ENCODE measurements at regions not wholly inside any gene's neighbourhood (a gene's known extent, or its start where the extent isn't known, plus 50 kb on each side); places are given as distances from the start of the nearest gene placed in this dataset.

GRCh38 chr5:33229216-33229615 lies 211.5 kb upstream of the TARS1 start:
- POLR2A ChIA-PET: no interaction called here

GRCh38 chr5:33230467-33231078 lies 210.2 kb upstream of the TARS1 start:
- H2AFZ ChIP-seq (ENCODE audit: low read length): no peak overlapping the region
- H3K4me1 ChIP-seq (ENCODE audit: insufficient read depth, low read length): no peaks in the 10 kb centered on the region
- CTCF ChIA-PET (ENCODE audit: low intra/inter-chr PET ratio, low total read pairs): no interaction called here
- intact Hi-C loops (cut with micrococcal nuclease; ENCODE audit: unreplicated experiment): no loop called here
- no TSS peak for BruUV-seq (replicated peaks)
- in situ Hi-C loops (cut with HindIII; ENCODE audit: extremely low pct_ligation_motif_present, low pct_unique_long_range_greater_than_20kb): no loop called here
- no peak overlapping the region for H3K4me3 ChIP-seq (replicated peaks in 1 of 3; ENCODE audit: insufficient read depth in 1 of 3, low read depth in 2 of 3, low read length in 3 of 3)
- ATAC-seq (no peak), DNase-seq (ENCODE audit: low spot score) (no peak), FAIRE-seq (no peak)
- no peak for TF ChIP-seq ZBTB37 (CRISPR knock-in tag; IDR thresholded peaks at IDR 0.05)
- no peak for TF ChIP-seq ZNF264 (CRISPR knock-in tag; IDR thresholded peaks at IDR 0.05)
- no peak for TF ChIP-seq STAT6 (CRISPR knock-in tag; IDR thresholded peaks at IDR 0.05; ENCODE audit: borderline replicate concordance)
- no peak for TF ChIP-seq ZFP62 (CRISPR knock-in tag; IDR thresholded peaks at IDR 0.05)
- no peak for TF ChIP-seq ZBTB8A (CRISPR knock-in tag; IDR thresholded peaks at IDR 0.05; ENCODE audit: borderline replicate concordance, low read depth)
- no peak overlapping the region for H3K27ac ChIP-seq (ENCODE audit: extremely low read length, insufficient read depth, low read length)
- no peaks in the 10 kb centered on the region for H4K20me1 ChIP-seq (ENCODE audit: insufficient read depth, low read length)
- no peaks in the 10 kb centered on the region for H3K79me2 ChIP-seq (ENCODE audit: insufficient read depth, low read length)
- no peaks in the 10 kb centered on the region for H3K27me3 ChIP-seq (ENCODE audit: control insufficient read depth in 1 of 2, insufficient read depth in 2 of 2, low read length in 2 of 2)
- H3K36me3 ChIP-seq (replicated peaks in 1 of 2; ENCODE audit: control insufficient read depth in 1 of 2, insufficient read depth in 2 of 2, low read length in 2 of 2): no peaks in the 10 kb centered on the region
- H3K9me3 ChIP-seq (ENCODE audit: low read length): no peaks in the 10 kb centered on the region
- H3K4me2 ChIP-seq (ENCODE audit: low read depth, low read length): no peak overlapping the region
- POLR2A ChIA-PET: no interaction called here
- WGBS (ENCODE audit: low lambda C conversion rate): 11% methylated on average over 11 of the region's 13 CpGs
- no peak overlapping the region for H3K9ac ChIP-seq (ENCODE audit: insufficient read depth, low read depth, low read length)

More at GRCh38 chr5:33229216-33229615, 211.5 kb upstream of the TARS1 start:
- no peaks in the 10 kb centered on the region for H3K36me3 ChIP-seq (replicated peaks in 1 of 2; ENCODE audit: control insufficient read depth in 1 of 2, insufficient read depth in 2 of 2, low read length in 2 of 2)
- no peak overlapping the region for H3K4me3 ChIP-seq (replicated peaks in 1 of 3; ENCODE audit: insufficient read depth in 1 of 3, low read depth in 2 of 3, low read length in 3 of 3)
- 7% methylated on average over 9 of the region's 9 CpGs for WGBS (ENCODE audit: low lambda C conversion rate)
- CTCF ChIA-PET (ENCODE audit: low intra/inter-chr PET ratio, low total read pairs): no interaction called here
- no peaks in the 10 kb centered on the region for H3K9me3 ChIP-seq (ENCODE audit: low read length)
- DNase-seq (ENCODE audit: low spot score) (no peak), ATAC-seq (no peak), FAIRE-seq (no peak)
- H4K20me1 ChIP-seq (ENCODE audit: insufficient read depth, low read length): no peaks in the 10 kb centered on the region
- no peaks in the 10 kb centered on the region for H3K4me1 ChIP-seq (ENCODE audit: insufficient read depth, low read length)
- H3K4me2 ChIP-seq (ENCODE audit: low read depth, low read length): no peak overlapping the region
- intact Hi-C loops (cut with micrococcal nuclease; ENCODE audit: unreplicated experiment) (no loop called here), in situ Hi-C loops (cut with HindIII; ENCODE audit: extremely low pct_ligation_motif_present, low pct_unique_long_range_greater_than_20kb) (no loop called here)
- BruUV-seq (replicated peaks): no TSS peak
- no peak overlapping the region for H2AFZ ChIP-seq (ENCODE audit: low read length)
- H3K9ac ChIP-seq (ENCODE audit: insufficient read depth, low read depth, low read length): no peak overlapping the region
- H3K27me3 ChIP-seq (ENCODE audit: control insufficient read depth in 1 of 2, insufficient read depth in 2 of 2, low read length in 2 of 2): no peaks in the 10 kb centered on the region
- H3K27ac ChIP-seq (ENCODE audit: extremely low read length, insufficient read depth, low read length): no peak overlapping the region
- H3K79me2 ChIP-seq (ENCODE audit: insufficient read depth, low read length): no peaks in the 10 kb centered on the region
- TF ChIP-seq SMARCC2 (IDR thresholded peaks at IDR 0.05): no peak
